ENCODE measurements at regions not wholly inside any gene's neighbourhood (a gene's known extent, or its start where the extent isn't known, plus 50 kb on each side); places are given as distances from the start of the nearest gene placed in this dataset.
"Not testable (repeated sequence)": the region's sequence is repeated elsewhere in the genome, so short reads cannot be mapped to it uniquely, and the experiment has no call there.

DNA sequence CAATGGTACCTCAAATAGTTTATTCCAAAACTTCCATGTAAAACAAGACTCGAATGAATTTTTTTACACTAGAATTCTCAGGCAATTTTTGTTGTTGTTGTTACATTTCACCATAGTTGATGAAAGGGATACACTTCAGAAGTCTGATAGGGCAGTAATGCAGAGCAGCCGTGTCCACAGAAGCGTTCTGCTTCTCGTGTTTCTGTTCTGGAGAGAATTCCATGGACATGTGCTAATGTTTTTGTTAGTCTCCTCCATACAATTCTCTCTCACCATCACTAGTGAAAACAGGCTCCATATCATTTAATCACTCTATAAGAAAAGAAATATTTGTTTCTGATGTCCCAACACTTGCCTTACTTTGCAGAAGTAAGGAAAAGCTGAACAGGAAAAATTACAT, 606.1 kb downstream of the SLC16A7 start:
- DNase-seq = no peak

DNA sequence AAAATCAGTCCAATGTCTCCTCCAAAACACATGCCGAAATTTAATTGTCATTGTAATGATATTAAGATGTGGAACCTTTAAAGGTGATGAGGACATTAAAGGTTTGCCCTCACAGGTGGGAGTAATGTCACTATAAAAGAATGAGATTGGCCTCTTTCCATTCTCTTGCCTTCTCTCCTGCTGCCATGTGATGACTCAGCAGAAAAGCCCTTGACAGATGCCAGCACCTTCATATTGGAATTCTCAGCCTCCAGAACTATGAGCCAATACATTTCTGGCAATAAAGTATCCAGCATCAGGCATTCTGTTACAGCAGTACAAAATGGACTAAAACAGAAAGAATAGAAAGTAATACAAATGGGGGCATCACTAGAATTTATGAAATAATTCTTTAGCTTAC, 609.7 kb downstream of the SLC16A7 start:
- no peak for DNase-seq

DNA sequence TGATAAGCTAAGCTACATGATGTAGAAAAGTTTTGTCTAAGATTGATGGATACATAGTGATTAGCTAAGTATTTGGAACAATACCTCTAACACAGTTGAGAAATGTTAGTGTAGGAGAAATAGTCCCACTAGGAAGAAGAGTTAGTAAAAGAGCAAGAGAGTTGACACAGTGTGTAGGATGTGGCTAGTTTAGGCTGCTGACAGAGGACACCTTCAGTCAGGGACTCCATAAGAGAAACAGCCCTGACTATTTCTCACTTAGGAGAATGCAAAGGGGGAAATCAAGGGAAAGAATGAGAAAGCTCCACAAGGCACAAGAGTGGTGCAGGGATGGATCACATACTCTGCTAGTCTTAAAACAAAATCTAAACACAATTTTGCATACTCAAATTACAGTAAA, 613.7 kb downstream of the SLC16A7 start:
- no peak for DNase-seq

GRCh38 chr12:60209933-60210332, 614.1 kb downstream of the SLC16A7 start:
- no peak for DNase-seq

- DNase-seq = no peak
Observed at GRCh38 chr12:60210756-60211155, 614.9 kb downstream of the SLC16A7 start.

DNA sequence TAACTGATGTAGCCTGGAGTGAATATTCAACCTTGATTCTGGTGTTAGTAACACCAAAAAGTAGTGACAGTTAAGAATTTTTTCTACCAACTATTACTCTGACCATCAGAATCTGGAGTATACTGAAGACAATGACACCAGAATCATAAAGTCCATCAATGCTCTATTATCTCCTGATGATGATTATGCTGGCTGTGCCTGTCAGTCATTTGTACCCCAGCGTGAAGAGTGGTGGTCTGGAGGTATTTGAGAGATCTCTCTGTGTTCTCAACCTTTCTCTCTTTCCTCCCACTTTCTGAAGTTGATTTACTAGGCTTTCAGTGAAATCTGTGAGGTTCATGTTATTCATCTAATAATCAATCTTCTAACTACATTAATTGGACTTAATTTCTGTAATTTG, 615.4 kb downstream of the SLC16A7 start:
- no peak for DNase-seq

- DNase-seq = no peak
Observed at GRCh38 chr12:60212159-60213000, 616.6 kb downstream of the SLC16A7 start.

DNA sequence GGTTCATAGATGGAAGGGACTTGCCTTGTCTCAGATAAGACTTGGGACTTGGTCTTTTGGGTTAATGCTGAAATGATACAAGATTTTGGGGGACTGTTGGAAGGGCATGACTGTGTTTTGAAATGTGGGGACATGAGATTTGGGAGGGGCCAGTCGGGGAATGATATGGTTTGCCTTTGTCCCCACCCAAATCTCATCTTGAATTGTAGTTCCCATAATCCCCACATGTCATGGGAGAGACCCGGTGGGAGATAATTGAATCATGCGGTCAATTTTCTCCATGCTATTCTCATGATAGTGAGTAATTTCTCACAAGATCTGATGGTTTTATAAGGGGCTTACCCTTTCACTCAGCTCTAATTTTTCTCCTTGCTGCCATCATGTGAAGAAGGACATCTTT, 617.4 kb downstream of the SLC16A7 start:
- DNase-seq = not testable (repeated sequence)

DNA sequence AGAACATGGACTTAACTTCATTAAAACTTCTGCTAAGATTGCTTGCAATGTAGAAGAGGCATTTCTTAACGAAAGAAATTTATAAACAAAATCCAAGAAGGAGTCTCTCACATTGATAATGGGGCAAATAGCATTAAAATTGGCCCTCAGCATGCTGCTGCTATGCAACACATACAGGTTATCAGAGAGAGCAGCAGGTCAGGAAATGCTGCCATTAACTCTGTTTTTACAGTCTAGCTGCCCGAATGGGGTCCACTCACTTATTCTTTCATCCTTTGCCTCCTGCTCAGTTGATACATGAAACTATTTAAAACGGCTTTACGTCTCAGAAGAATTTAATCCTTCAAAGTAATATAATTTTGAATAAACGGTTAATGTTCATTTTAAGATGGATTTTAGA, 620.4 kb downstream of the SLC16A7 start:
- no peak for DNase-seq

DNA sequence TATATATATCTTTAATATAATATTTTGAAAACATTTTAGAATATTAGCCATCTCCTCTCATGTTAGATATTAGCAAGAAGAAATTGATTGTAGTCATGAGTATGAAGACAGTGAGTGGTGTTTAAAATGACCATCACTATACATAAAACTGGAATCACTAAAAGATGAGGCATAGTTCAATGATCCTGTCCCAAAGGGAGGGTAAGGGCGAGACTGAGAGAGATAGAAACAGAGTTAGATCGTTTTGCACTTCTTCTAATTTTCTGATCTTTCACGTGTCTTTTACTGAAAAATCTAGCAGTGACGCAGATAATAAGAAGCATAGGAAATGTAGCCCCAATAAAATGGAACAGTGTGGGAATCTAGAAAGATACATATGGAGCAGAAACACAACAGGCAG, 627.4 kb downstream of the SLC16A7 start:
- DNase-seq = no peak

DNA sequence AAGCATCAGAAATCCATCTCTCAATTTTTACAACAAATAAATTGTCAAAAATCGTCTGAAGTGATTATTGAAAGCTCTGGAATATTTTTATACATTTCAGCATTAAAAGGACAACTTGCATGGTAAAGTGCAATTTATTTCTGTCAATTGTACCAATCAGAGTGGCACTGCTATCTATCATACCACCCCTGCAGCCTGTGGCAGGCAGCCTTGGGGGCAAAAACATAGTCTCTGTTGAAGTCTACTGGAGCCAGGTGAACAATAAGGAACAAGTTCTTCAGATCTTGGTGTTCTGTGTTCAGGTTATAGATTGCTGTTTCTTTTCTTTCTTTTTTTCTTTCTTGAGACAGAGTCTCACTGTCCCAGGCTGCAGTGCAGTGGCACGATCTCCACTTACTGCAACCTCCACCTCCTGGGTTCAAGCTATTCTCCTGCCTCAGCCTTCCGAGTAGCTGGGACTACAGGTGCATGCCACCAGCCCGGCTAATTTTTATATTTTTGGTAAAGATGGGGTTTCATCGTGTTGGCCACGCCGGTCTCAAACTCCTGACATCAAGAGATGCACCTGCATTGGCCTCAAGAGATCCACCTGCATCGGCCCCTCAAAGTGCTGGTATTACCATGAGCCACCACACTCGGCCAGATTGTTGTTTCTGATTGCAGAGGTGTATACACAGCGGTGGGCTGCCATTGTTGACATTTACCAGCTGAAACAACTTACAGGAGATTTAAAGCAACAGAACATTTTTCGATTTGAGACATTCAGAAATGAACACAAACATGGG, 629.6 kb downstream of the SLC16A7 start:
- no peak for DNase-seq

DNA sequence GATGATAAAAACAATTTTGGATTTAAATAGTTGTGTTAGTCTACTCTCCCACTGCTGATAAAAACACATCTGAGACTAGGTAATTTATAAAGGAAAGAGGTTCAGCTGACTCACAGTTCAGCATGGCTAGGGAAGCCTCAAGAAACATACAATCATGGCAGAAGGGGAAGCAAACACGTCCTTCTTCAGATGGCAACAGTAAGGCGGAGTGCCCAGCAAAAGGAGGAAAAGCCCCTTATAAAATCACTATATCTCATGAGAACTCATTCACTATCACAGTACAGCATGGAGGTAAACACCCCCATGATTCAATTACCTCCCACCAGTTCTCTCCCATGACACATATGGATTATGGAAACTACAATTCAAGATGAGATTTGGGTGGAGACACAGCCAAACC, 632.1 kb downstream of the SLC16A7 start:
- DNase-seq = no peak

DNA sequence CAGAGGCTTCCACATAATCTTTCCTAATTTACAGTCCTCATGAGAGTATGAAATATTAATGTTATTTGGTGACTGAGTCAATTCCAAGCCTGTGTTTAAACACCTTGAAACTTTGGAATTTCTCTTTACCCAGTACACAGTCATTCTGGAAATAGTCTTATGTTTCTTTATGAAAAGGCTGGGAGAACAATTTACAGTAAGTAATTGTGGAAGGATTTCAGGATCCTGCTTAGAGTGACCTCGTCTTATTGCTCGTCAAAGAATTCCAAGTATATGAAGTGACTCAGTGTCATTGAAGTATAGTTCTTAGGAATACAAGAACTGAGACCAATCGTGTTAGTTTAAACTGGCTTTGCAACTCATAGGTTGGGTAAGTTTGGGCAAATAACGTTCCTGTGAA, 634.2 kb downstream of the SLC16A7 start:
- no peak for DNase-seq

- no peak for DNase-seq
Observed at GRCh38 chr12:60231303-60231702, 635.5 kb downstream of the SLC16A7 start.

DNA sequence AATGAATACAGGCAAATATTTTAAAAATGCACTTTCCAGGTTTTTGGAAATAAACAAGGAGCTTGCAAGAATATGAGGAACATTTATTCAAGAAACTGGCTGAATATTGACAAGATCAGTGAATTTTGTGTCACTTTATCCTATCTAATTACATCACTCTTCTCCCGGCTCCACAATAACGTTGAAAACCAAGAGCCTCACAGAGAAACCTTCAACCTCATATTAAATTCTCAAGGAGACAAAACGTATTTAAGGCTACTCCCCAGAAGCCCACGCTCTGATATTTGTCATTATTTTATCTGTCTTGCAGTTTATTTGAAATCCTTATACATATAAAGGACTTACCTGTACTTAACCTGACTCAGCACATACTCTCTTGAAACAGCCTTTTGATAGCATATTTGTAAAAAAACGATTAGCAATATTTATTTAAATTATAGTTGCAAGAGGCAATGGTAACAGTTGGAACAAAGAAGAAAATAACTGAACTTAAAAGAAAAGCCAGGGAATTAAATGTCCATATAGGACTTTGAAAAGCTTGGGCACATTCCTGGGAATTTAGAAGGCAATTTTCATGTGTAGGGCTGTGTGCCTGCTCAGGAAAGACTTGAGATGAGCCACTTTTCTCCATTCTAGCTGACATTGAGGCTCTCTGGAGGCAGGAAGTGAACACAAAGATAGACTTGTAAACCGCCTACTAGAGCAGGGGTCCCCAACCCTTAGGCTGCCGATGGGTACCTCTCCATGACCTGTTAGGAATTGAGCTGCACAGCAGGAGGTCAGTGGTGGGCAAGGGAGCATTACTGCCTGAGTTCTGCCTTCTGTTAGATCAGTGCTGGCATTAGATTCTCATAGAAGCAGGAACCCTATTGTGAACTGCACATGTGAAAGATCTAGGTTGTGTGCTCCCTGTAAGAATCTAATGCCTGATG, 636.4 kb downstream of the SLC16A7 start:
- no peak for DNase-seq

GRCh38 chr12:60234611-60235195, 638.9 kb downstream of the SLC16A7 start:
- DNase-seq = not testable (repeated sequence)

- no peak for DNase-seq
Observed at GRCh38 chr12:60235261-60235660, 639.4 kb downstream of the SLC16A7 start.

DNA sequence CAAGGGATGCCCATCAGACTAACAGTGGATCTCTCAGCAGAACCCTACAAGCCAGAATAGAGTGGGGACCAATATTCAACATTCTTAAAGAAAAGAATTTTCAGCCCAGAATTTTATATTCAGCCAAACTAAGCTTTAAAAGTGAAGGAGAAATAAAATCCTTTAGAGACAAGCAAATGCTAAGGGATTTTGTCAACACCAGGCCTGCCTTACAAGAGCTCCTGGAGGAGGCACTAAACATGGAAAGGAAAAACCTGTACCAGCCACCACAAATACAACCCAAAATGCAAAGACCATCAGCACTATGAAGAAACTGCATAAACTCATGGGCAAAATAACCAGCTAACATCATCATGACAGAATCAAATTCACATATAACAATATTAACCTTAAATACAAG, 640.6 kb downstream of the SLC16A7 start:
- not testable (repeated sequence) for DNase-seq

DNA sequence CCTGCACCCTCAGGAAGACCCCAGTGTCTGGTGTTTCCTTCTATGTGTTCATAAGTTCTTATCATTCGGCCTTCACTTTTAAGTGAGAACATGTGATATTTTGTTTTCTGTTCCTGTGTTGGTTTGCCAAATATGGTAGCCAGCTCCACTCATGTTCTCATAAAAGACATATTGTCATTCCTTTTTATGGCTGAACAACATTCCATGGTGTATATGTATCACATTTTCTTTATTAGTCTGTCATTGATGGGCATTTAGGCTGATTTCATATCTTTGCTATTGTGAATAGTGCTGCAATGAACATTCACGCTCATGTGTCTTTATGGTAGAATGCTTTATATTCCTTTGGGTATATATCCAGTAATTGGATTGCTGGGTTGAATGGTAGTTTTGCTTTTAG, 645.1 kb downstream of the SLC16A7 start:
- no peak for DNase-seq

GRCh38 chr12:60251091-60251490, 655.3 kb downstream of the SLC16A7 start:
- no peak for DNase-seq

- DNase-seq = no peak
Observed at GRCh38 chr12:60252359-60253096, 656.7 kb downstream of the SLC16A7 start.

GRCh38 chr12:60255044-60255443, 659.2 kb downstream of the SLC16A7 start:
- no peak for DNase-seq
